ENCODE measurements at regions not wholly inside any gene's neighbourhood (a gene's known extent, or its start where the extent isn't known, plus 50 kb on each side); places are given as distances from the start of the nearest gene placed in this dataset.

- no peak for DNase-seq
- no peaks in the 10 kb centered on the region for H3K79me1 ChIP-seq (replicated peaks; ENCODE audit: low read length, poor library complexity, severe bottlenecking)
- peak overlapping the region in 1 of 2 experiments; percentile 37 for H3K18ac ChIP-seq (ENCODE audit: low read depth in 1 of 2, low read length in 2 of 2)
- H3K4me1 ChIP-seq (ENCODE audit: control insufficient read depth, insufficient read depth, low read depth, low read length), result no peaks in the 10 kb centered on the region
- no peak overlapping the region for H2BK15ac ChIP-seq (ENCODE audit: low read depth, poor library complexity, severe bottlenecking)
- no peak overlapping the region for H3K4ac ChIP-seq (ENCODE audit: low read depth in 1 of 2, low read length in 2 of 2)
- H3K14ac ChIP-seq (ENCODE audit: low read length in 2 of 2), result no peak overlapping the region
- no peak overlapping the region for H3K4me3 ChIP-seq (ENCODE audit: insufficient read depth in 1 of 2, low read depth in 1 of 2, low read length in 2 of 2)
- no peak overlapping the region for H2AFZ ChIP-seq (ENCODE audit: low read depth, low read length)
- H3K27me3 ChIP-seq (ENCODE audit: control insufficient read depth in 1 of 2, insufficient read depth in 1 of 2, low read length in 2 of 2), result no peaks in the 10 kb centered on the region
- H2BK5ac ChIP-seq (ENCODE audit: low read depth, low read length, poor library complexity, severe bottlenecking), result no peak overlapping the region
- H3K4me2 ChIP-seq (ENCODE audit: low read length, poor library complexity, severe bottlenecking), result no peak overlapping the region
- H2BK12ac ChIP-seq (ENCODE audit: low read length in 2 of 2), result no peak overlapping the region
- H4K91ac ChIP-seq (ENCODE audit: low read length), result no peak overlapping the region
- no peak overlapping the region for H3K23ac ChIP-seq (ENCODE audit: low read length in 2 of 2)
- H3K9ac ChIP-seq (ENCODE audit: low read length), result peak overlapping the region; percentile 46
- no peak overlapping the region for H2BK120ac ChIP-seq (ENCODE audit: low read depth, low read length)
- H3K27ac ChIP-seq (ENCODE audit: low read length, poor library complexity, severe bottlenecking), result no peak overlapping the region
- no peaks in the 10 kb centered on the region for H3K36me3 ChIP-seq (ENCODE audit: control insufficient read depth in 1 of 2, insufficient read depth in 2 of 2, low read depth in 1 of 2, low read length in 2 of 2)
- no peak overlapping the region for H2AK5ac ChIP-seq (ENCODE audit: low read length, severe bottlenecking)
- WGBS, result 75% methylated on average over 1 of the region's 1 CpG
- no peak overlapping the region for H4K8ac ChIP-seq (ENCODE audit: low read length)
- peaks cover 8% of the 10 kb centered on the region for H3K9me3 ChIP-seq (ENCODE audit: control insufficient read depth, low read length)
These were observed 628.8 kb upstream of the CITED2 start for GRCh38 chr6:140003217-140003616.

GRCh38 chr6:140002396-140003022 lies 628.1 kb upstream of the CITED2 start:
- H3K18ac ChIP-seq (ENCODE audit: low read depth in 1 of 2, low read length in 2 of 2), result no peak overlapping the region

GRCh38 chr6:140001821-140002341 lies 627.4 kb upstream of the CITED2 start:
- Histone ChIP-seq H2BK5ac (ENCODE audit: low read depth, low read length, poor library complexity, severe bottlenecking) (no peak overlapping the region), H2AFZ (ENCODE audit: low read depth, low read length) (no peak overlapping the region), H2BK15ac (ENCODE audit: low read depth, poor library complexity, severe bottlenecking) (no peak overlapping the region), H3K27ac (ENCODE audit: low read length, poor library complexity, severe bottlenecking) (no peak overlapping the region), H4K91ac (ENCODE audit: low read length) (no peak overlapping the region), H3K14ac (ENCODE audit: low read length in 2 of 2) (no peak overlapping the region), H3K4ac (ENCODE audit: low read depth in 1 of 2, low read length in 2 of 2) (no peak overlapping the region), H3K27me3 (ENCODE audit: control insufficient read depth in 1 of 2, insufficient read depth in 1 of 2, low read length in 2 of 2) (no peaks in the 10 kb centered on the region), H3K4me3 (ENCODE audit: insufficient read depth in 1 of 2, low read depth in 1 of 2, low read length in 2 of 2) (no peak overlapping the region), H3K36me3 (ENCODE audit: control insufficient read depth in 1 of 2, insufficient read depth in 2 of 2, low read depth in 1 of 2, low read length in 2 of 2) (no peaks in the 10 kb centered on the region), H4K8ac (ENCODE audit: low read length) (no peak overlapping the region), H3K9ac (ENCODE audit: low read length) (peak overlapping the region; percentile 66), H2AK5ac (ENCODE audit: low read length, severe bottlenecking) (no peak overlapping the region), H3K4me2 (ENCODE audit: low read length, poor library complexity, severe bottlenecking) (no peak overlapping the region), H3K9me3 (ENCODE audit: control insufficient read depth, low read length) (no peaks in the 10 kb centered on the region), H2BK120ac (ENCODE audit: low read depth, low read length) (no peak overlapping the region), H3K23ac (ENCODE audit: low read length in 2 of 2) (no peak overlapping the region), H2BK12ac (ENCODE audit: low read length in 2 of 2) (no peak overlapping the region), H3K4me1 (ENCODE audit: control insufficient read depth, insufficient read depth, low read depth, low read length) (no peaks in the 10 kb centered on the region), H3K79me1 (replicated peaks; ENCODE audit: low read length, poor library complexity, severe bottlenecking) (no peaks in the 10 kb centered on the region), H3K18ac (ENCODE audit: low read depth in 1 of 2, low read length in 2 of 2) (no peak overlapping the region)
- WGBS, result 80% methylated on average over 1 of the region's 5 CpGs
- DNase-seq, result no peak

More at GRCh38 chr6:140002396-140003022, 628.1 kb upstream of the CITED2 start:
- H2BK120ac ChIP-seq (ENCODE audit: low read depth, low read length), result no peak overlapping the region
- no peaks in the 10 kb centered on the region for H3K36me3 ChIP-seq (ENCODE audit: control insufficient read depth in 1 of 2, insufficient read depth in 2 of 2, low read depth in 1 of 2, low read length in 2 of 2)
- H3K27me3 ChIP-seq (ENCODE audit: control insufficient read depth in 1 of 2, insufficient read depth in 1 of 2, low read length in 2 of 2), result no peaks in the 10 kb centered on the region
- peak overlapping the region; percentile 66 for H3K9ac ChIP-seq (ENCODE audit: low read length)
- H2AK5ac ChIP-seq (ENCODE audit: low read length, severe bottlenecking), result no peak overlapping the region
- no peak for DNase-seq
- no peaks in the 10 kb centered on the region for H3K4me1 ChIP-seq (ENCODE audit: control insufficient read depth, insufficient read depth, low read depth, low read length)
- no peak overlapping the region for H4K91ac ChIP-seq (ENCODE audit: low read length)
- H3K79me1 ChIP-seq (replicated peaks; ENCODE audit: low read length, poor library complexity, severe bottlenecking), result no peaks in the 10 kb centered on the region
- H2BK5ac ChIP-seq (ENCODE audit: low read depth, low read length, poor library complexity, severe bottlenecking), result no peak overlapping the region
- WGBS, result no CpG with 5 or more reads among the region's 4 CpGs
- H4K8ac ChIP-seq (ENCODE audit: low read length), result no peak overlapping the region
- H3K27ac ChIP-seq (ENCODE audit: low read length, poor library complexity, severe bottlenecking), result no peak overlapping the region
- H2BK15ac ChIP-seq (ENCODE audit: low read depth, poor library complexity, severe bottlenecking), result no peak overlapping the region
- H3K4me2 ChIP-seq (ENCODE audit: low read length, poor library complexity, severe bottlenecking), result no peak overlapping the region
- no peak overlapping the region for H3K4ac ChIP-seq (ENCODE audit: low read depth in 1 of 2, low read length in 2 of 2)
- no peak overlapping the region for H3K23ac ChIP-seq (ENCODE audit: low read length in 2 of 2)
- no peak overlapping the region for H2BK12ac ChIP-seq (ENCODE audit: low read length in 2 of 2)
- no peak overlapping the region for H2AFZ ChIP-seq (ENCODE audit: low read depth, low read length)
- H3K4me3 ChIP-seq (ENCODE audit: insufficient read depth in 1 of 2, low read depth in 1 of 2, low read length in 2 of 2), result no peak overlapping the region
- H3K9me3 ChIP-seq (ENCODE audit: control insufficient read depth, low read length), result peaks cover 1% of the 10 kb centered on the region
- no peak overlapping the region for H3K14ac ChIP-seq (ENCODE audit: low read length in 2 of 2)

GRCh38 chr6:140001005-140001404 lies 626.6 kb upstream of the CITED2 start:
- Histone ChIP-seq H2AFZ (ENCODE audit: low read depth, low read length) (no peak overlapping the region), H3K36me3 (ENCODE audit: control insufficient read depth in 1 of 2, insufficient read depth in 2 of 2, low read depth in 1 of 2, low read length in 2 of 2) (no peaks in the 10 kb centered on the region), H3K4me2 (ENCODE audit: low read length, poor library complexity, severe bottlenecking) (no peak overlapping the region), H2AK5ac (ENCODE audit: low read length, severe bottlenecking) (no peak overlapping the region), H3K27me3 (ENCODE audit: control insufficient read depth in 1 of 2, insufficient read depth in 1 of 2, low read length in 2 of 2) (no peaks in the 10 kb centered on the region), H3K4me3 (ENCODE audit: insufficient read depth in 1 of 2, low read depth in 1 of 2, low read length in 2 of 2) (no peak overlapping the region), H3K4me1 (ENCODE audit: control insufficient read depth, insufficient read depth, low read depth, low read length) (peaks cover 3% of the 10 kb centered on the region), H4K8ac (ENCODE audit: low read length) (no peak overlapping the region), H3K9me3 (ENCODE audit: control insufficient read depth, low read length) (no peaks in the 10 kb centered on the region), H2BK120ac (ENCODE audit: low read depth, low read length) (no peak overlapping the region), H3K18ac (ENCODE audit: low read depth in 1 of 2, low read length in 2 of 2) (no peak overlapping the region), H2BK12ac (ENCODE audit: low read length in 2 of 2) (no peak overlapping the region), H3K27ac (ENCODE audit: low read length, poor library complexity, severe bottlenecking) (no peak overlapping the region), H2BK5ac (ENCODE audit: low read depth, low read length, poor library complexity, severe bottlenecking) (no peak overlapping the region), H3K23ac (ENCODE audit: low read length in 2 of 2) (no peak overlapping the region), H3K4ac (ENCODE audit: low read depth in 1 of 2, low read length in 2 of 2) (no peak overlapping the region), H4K91ac (ENCODE audit: low read length) (no peak overlapping the region), H3K9ac (ENCODE audit: low read length) (peak overlapping the region; percentile 66), H2BK15ac (ENCODE audit: low read depth, poor library complexity, severe bottlenecking) (no peak overlapping the region), H3K79me1 (replicated peaks; ENCODE audit: low read length, poor library complexity, severe bottlenecking) (no peaks in the 10 kb centered on the region), H3K14ac (ENCODE audit: low read length in 2 of 2) (no peak overlapping the region)
- 80% methylated on average over 1 of the region's 2 CpGs for WGBS
- DNase-seq, result no peak
